CD14-positive monocyte (primary cell): ENCODE measurements at regions not wholly inside any gene's neighbourhood (a gene's known extent, or its start where the extent isn't known, plus 50 kb on each side); places are given as distances from the start of the nearest gene placed in this dataset.
"Not testable (repeated sequence)": the region's sequence is repeated elsewhere in the genome, so short reads cannot be mapped to it uniquely, and the experiment has no call there.

Experiments used
- DNase-seq, 3 donors: peaks; one replicate each; pipeline ENCODE4 v3.0.0-alpha.2; 2011 to 2022
- H2AFZ ChIP-seq: 2 replicates; pipeline ENCODE4 v1.6.0; 2012; ENCODE audit warnings: mild to moderate bottlenecking, low read depth, low read length, inconsistent platforms; ENCODE audit not compliant: insufficient read depth, poor library complexity, severe bottlenecking
- H3K27ac ChIP-seq, 2 donors: 1 replicate in 1 of 2; 2 replicates in 1 of 2; pipeline ENCODE4 v1.5.1; 2012 to 2013; ENCODE audit warnings: low read length in 2 of 2, control low read depth in 1 of 2, inconsistent platforms in 1 of 2, low read depth in 1 of 2, mild to moderate bottlenecking in 1 of 2
- H3K27me3 ChIP-seq, 2 donors: one replicate each; pipeline versions ENCODE4 v1.6.0 to v1.6.1; 2011 to 2013; ENCODE audit warnings: low read length in 2 of 2; ENCODE audit not compliant: control insufficient read depth in 2 of 2, insufficient read depth in 2 of 2
- H3K36me3 ChIP-seq, 2 donors: replicated peaks in 1 of 2; 1 replicate in 1 of 2; 2 replicates in 1 of 2; pipeline versions ENCODE4 v1.5.1 to v1.6.1; 2012 to 2013; ENCODE audit warnings: low read length in 2 of 2, control low read depth in 1 of 2, inconsistent platforms in 1 of 2, mild to moderate bottlenecking in 1 of 2; ENCODE audit not compliant: insufficient read depth in 2 of 2, control insufficient read depth in 1 of 2
- H3K4me1 ChIP-seq, 2 donors: 1 replicate in 1 of 2; 2 replicates in 1 of 2; pipeline versions ENCODE4 v1.5.1 to v1.6.1; 2012 to 2013; ENCODE audit warnings: low read length in 2 of 2, control low read depth in 1 of 2, inconsistent platforms in 1 of 2, mild to moderate bottlenecking in 1 of 2, moderate library complexity in 1 of 2; ENCODE audit not compliant: insufficient read depth in 2 of 2, control insufficient read depth in 1 of 2
- H3K4me2 ChIP-seq: replicated peaks from 2 replicates; pipeline ENCODE3; 2012; ENCODE audit warnings: low read length, moderate library complexity, mild to moderate bottlenecking; ENCODE audit not compliant: poor library complexity, severe bottlenecking; ENCODE audit errors: extremely low read depth
- H3K4me3 ChIP-seq, 3 experiments: fragments of 200-600 bp in 1 of 3; sonication (generic) in 1 of 3; replicated peaks in 1 of 3; 1 replicate in 2 of 3; 2 replicates in 1 of 3; pipeline ENCODE4 v1.5.1; 2011 to 2013; ENCODE audit warnings: low read length in 3 of 3, mild to moderate bottlenecking in 3 of 3, control low read depth in 2 of 3, low read depth in 2 of 3, inconsistent platforms in 1 of 3, moderate library complexity in 1 of 3
- H3K79me2 ChIP-seq: 2 replicates; pipeline ENCODE4 v1.6.0; 2012; ENCODE audit warnings: mild to moderate bottlenecking, control low read depth, inconsistent platforms, low read length, moderate library complexity; ENCODE audit not compliant: insufficient read depth
- H3K9ac ChIP-seq: 2 replicates; pipeline ENCODE4 v1.6.0; 2017; ENCODE audit warnings: low read length, mild to moderate bottlenecking; ENCODE audit not compliant: insufficient read depth, poor library complexity, severe bottlenecking
- H3K9me3 ChIP-seq, 2 donors: replicated peaks in 1 of 2; 1 replicate in 1 of 2; 2 replicates in 1 of 2; pipeline versions ENCODE4 v1.5.1 to v1.6.1; 2012 to 2013; ENCODE audit warnings: low read length in 2 of 2, control low read depth in 1 of 2; ENCODE audit not compliant: control insufficient read depth in 1 of 2, insufficient read depth in 1 of 2
- H4K20me1 ChIP-seq: 2 replicates; pipeline ENCODE4 v1.6.0; 2012; ENCODE audit warnings: mild to moderate bottlenecking, low read length, control low read depth, moderate library complexity; ENCODE audit not compliant: insufficient read depth
- H3K27ac Mint-ChIP-seq, 7 donors: one replicate each; pipeline ENCODE4 v1.8.0; 2020; ENCODE audit warnings: mild to moderate bottlenecking in 7 of 7, mixed read lengths in 7 of 7, moderate library complexity in 6 of 7, inconsistent platforms in 2 of 7
- H3K27me3 Mint-ChIP-seq, 3 donors: one replicate each; pipeline ENCODE4 v1.8.0; 2021 to 2022; ENCODE audit warnings: low read depth in 3 of 3, mild to moderate bottlenecking in 3 of 3, mixed read lengths in 3 of 3, moderate library complexity in 3 of 3, inconsistent platforms in 1 of 3
- H3K36me3 Mint-ChIP-seq, 2 donors: one replicate each; pipeline ENCODE4 v1.8.0; 2020; ENCODE audit warnings: mixed read lengths in 2 of 2, inconsistent platforms in 1 of 2, mild to moderate bottlenecking in 1 of 2
- H3K4me1 Mint-ChIP-seq: one replicate; pipeline ENCODE4 v1.8.0; 2020; ENCODE audit warnings: mild to moderate bottlenecking, mixed read lengths
- H3K4me3 Mint-ChIP-seq, 2 donors: one replicate each; pipeline ENCODE4 v1.8.0; 2020; ENCODE audit warnings: mild to moderate bottlenecking in 2 of 2, mixed read lengths in 2 of 2, moderate library complexity in 1 of 2
- H3K9me3 Mint-ChIP-seq, 7 donors: one replicate each; pipeline ENCODE4 v1.8.0; 2020 to 2022; ENCODE audit warnings: mixed read lengths in 7 of 7, mild to moderate bottlenecking in 6 of 7, moderate library complexity in 6 of 7, inconsistent platforms in 2 of 7
- WGBS: methylation state at CpG from one replicate; pipeline ENCODE4 v1.1.5; 2013; ENCODE audit warnings: missing lambda C conversion rate; ENCODE audit not compliant: insufficient coverage; 5-methylcytosine and 5-hydroxymethylcytosine counted together
- intact Hi-C, 2 donors: fragments of 100-400 bp; cut with micrococcal nuclease; formaldehyde crosslinking; loops; one replicate each; pipeline versions ENCODE4 v1.15.0 to v1.15.1; 2023
- TF ChIP-seq, protein P1 (sequence below): fragments of 200-600 bp; IDR thresholded peaks from one replicate; pipeline ENCODE4 v1.8.0; 2022; ENCODE audit warnings: antibody characterized with exemption, mild to moderate bottlenecking

DNA sequence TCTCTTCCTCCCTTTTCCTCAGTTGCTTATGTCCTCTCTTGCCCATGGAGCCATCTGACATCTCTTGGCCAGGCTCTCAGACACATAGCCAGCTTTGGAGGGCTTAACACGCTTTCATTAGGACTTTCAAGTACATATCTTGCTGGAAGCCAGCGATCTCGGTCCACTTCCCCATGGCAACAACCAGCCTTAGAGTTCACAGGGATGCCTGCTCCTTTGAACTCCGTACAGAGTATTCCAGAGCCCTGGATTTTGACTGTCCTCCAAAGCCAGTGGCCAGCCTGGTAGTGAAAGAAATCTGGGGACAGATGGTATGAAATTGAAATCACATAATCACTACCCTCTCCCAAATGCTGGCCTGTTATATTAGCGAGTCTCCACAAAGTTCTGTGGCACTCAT, 370.5 kb upstream of the NPVF start:
- H3K4me2 ChIP-seq: no peak overlapping the region
- H4K20me1 ChIP-seq: no peaks in the 10 kb centered on the region
- peaks cover 4% of the 10 kb centered on the region in 2 donors for H3K4me1 ChIP-seq
- WGBS: 100% methylated on average over 3 of the region's 5 CpGs
- no peak overlapping the region for H3K27ac Mint-ChIP-seq
- peaks cover 3 to 5% of the 10 kb centered on the region in 2 donors for H3K27me3 ChIP-seq
- no peak overlapping the region for H3K9ac ChIP-seq
- H3K4me1 Mint-ChIP-seq: peaks cover 12% of the 10 kb centered on the region
- H3K36me3 Mint-ChIP-seq: no peaks in the 10 kb centered on the region
- peaks cover 14 to 17% (median 15%) of the 10 kb centered on the region in 3 donors for H3K27me3 Mint-ChIP-seq
- intact Hi-C loops: no loop called here
- no peak overlapping the region for H2AFZ ChIP-seq
- no peak overlapping the region for H3K4me3 Mint-ChIP-seq
- peaks cover 0 to 4% (median 0%) of the 10 kb centered on the region in 7 donors for H3K9me3 Mint-ChIP-seq
- TF ChIP-seq, protein P1, sequence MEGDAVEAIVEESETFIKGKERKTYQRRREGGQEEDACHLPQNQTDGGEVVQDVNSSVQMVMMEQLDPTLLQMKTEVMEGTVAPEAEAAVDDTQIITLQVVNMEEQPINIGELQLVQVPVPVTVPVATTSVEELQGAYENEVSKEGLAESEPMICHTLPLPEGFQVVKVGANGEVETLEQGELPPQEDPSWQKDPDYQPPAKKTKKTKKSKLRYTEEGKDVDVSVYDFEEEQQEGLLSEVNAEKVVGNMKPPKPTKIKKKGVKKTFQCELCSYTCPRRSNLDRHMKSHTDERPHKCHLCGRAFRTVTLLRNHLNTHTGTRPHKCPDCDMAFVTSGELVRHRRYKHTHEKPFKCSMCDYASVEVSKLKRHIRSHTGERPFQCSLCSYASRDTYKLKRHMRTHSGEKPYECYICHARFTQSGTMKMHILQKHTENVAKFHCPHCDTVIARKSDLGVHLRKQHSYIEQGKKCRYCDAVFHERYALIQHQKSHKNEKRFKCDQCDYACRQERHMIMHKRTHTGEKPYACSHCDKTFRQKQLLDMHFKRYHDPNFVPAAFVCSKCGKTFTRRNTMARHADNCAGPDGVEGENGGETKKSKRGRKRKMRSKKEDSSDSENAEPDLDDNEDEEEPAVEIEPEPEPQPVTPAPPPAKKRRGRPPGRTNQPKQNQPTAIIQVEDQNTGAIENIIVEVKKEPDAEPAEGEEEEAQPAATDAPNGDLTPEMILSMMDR: no peak
- DNase-seq: no peak
- no peak overlapping the region for H3K4me3 ChIP-seq
- H3K36me3 ChIP-seq: no peaks in the 10 kb centered on the region
- peaks cover 0 to 3% of the 10 kb centered on the region in 2 donors for H3K9me3 ChIP-seq
- H3K27ac ChIP-seq: no peak overlapping the region
- H3K79me2 ChIP-seq: no peaks in the 10 kb centered on the region

DNA sequence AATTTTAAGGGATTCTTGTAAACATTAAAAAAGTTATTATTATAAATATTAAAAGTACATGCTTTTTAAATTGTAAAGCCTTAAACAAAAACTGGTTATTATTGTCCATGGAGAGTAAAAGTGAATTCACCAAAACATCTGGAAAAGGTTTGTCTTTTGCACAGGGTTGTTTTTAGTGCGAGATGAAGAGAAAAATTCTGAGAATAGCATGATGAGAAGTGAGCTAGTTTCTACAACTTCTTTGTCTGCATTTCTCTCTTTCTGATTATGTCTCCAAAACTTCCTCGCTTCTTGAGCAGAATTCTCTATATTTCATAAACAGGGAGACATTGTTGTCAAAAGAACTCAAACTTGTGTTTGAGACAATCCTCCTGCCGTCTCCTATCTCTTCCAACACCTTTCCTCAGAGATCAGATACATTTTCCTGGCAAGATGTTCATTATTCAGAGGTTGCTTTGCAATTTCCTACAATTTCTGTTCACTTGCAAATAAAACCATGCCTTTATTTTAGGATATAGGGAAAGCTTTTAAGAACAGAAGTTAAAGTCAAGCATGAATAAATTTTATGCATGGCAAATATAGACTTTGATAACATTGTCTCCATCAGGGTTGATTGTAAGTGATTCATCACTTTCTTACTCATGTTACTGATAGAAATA, 372.1 kb upstream of the NPVF start:
- H3K27ac Mint-ChIP-seq: no peak overlapping the region
- intact Hi-C loops: no loop called here
- H3K4me3 ChIP-seq: no peak overlapping the region

DNA sequence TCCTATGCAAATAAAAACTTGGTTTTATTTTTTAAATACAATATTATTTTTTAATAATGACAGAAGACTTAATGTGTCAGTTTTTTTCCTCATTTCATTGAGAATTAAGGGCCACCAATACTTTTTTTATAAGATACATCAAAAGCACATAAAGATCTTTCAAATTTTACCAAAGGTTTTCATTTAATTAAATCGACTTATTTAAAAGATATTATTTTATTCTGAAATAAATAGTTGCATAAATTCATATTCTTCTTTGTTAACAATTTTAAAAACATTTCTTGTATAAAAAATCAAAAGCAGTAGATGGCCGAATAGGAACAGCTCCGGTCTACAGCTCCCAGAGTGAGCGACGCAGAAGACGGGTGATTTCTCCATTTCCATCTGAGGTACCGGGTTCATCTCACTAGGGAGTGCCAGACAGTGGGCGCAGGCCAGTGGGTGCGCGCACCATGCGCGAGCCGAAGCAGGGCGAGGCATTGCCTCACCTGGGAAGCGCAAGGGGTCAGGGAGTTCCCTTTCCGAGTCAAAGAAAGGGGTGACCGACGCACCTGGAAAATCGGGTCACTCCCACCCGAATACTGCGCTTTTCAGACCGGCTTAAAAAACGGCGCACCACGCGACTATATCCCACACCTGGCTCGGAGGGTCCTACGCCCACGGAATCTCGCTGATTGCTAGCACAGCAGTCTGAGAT, 374.6 kb upstream of the NPVF start:
- H3K4me3 ChIP-seq, H3K27ac Mint-ChIP-seq, H3K9me3 Mint-ChIP-seq, H3K36me3 ChIP-seq, H3K27me3 ChIP-seq, H3K27ac ChIP-seq, H3K36me3 Mint-ChIP-seq, DNase-seq, H3K9me3 ChIP-seq, H4K20me1 ChIP-seq, H3K4me2 ChIP-seq, H3K79me2 ChIP-seq, H3K4me1 Mint-ChIP-seq, H3K4me1 ChIP-seq, intact Hi-C loops, H3K9ac ChIP-seq, H2AFZ ChIP-seq: not testable (repeated sequence)
- Mint-ChIP-seq H3K4me3 (peak overlapping the region; percentile 31 to 75), H3K27me3 (peaks cover 14 to 16% (median 14%) of the 10 kb centered on the region in 3 donors)
- WGBS: no CpG with 5 or more reads among the region's 30 CpGs

More for the DNA sequence above, 372.1 kb upstream of the NPVF start:
- peaks cover 12% of the 10 kb centered on the region for H3K4me1 Mint-ChIP-seq
- Histone ChIP-seq H3K4me2 (no peak overlapping the region), H3K79me2 (no peaks in the 10 kb centered on the region), H2AFZ (no peak overlapping the region), H3K27me3 (peaks cover 3 to 5% of the 10 kb centered on the region in 2 donors), H3K27ac (no peak overlapping the region), H3K36me3 (no peaks in the 10 kb centered on the region), H4K20me1 (no peaks in the 10 kb centered on the region), H3K4me1 (peaks cover 4% of the 10 kb centered on the region in 2 donors), H3K9ac (no peak overlapping the region), H3K9me3 (peaks cover 0 to 3% of the 10 kb centered on the region in 2 donors)
- H3K4me3 Mint-ChIP-seq: no peak overlapping the region
- peaks cover 14 to 20% (median 14%) of the 10 kb centered on the region in 3 donors for H3K27me3 Mint-ChIP-seq
- H3K9me3 Mint-ChIP-seq: peaks cover 0 to 4% (median 1%) of the 10 kb centered on the region in 7 donors
- DNase-seq: no peak
- TF ChIP-seq, protein P1: no peak
- WGBS: 86% methylated on average over 1 of the region's 3 CpGs
- no peaks in the 10 kb centered on the region for H3K36me3 Mint-ChIP-seq
